ENCODE measurements at regions not wholly inside any gene's neighbourhood (a gene's known extent, or its start where the extent isn't known, plus 50 kb on each side); places are given as distances from the start of the nearest gene placed in this dataset.

GRCh38 chr2:111623380-111623779, 260.6 kb downstream of the ANAPC1 start:
- H3K9me3 ChIP-seq (ENCODE audit: control insufficient read depth in 1 of 2, insufficient read depth in 1 of 2, low read depth in 1 of 2, low read length in 2 of 2) = 0 out of 4 replicates have a peak, but pooled peaks cover 0 to 4% of the 10 kb centered on the region in 2 experiments
- no peaks in the 10 kb centered on the region for H3K9me2 ChIP-seq (ENCODE audit: insufficient read depth)
- TF ChIP-seq EZH2 (IDR thresholded peaks at IDR 0.05) (no peak), ZNF274 (IDR thresholded peaks at IDR 0.05; ENCODE audit: low read depth, low read length) (no peak), EGR1 (IDR thresholded peaks at IDR 0.05; ENCODE audit: low read depth) (no peak), MAX (IDR thresholded peaks at IDR 0.05) (no peak), POLR2AphosphoS5 (IDR thresholded peaks at IDR 0.05; ENCODE audit: low read depth, low read length) (no peak), ZFX (IDR thresholded peaks at IDR 0.05) (no peak), SIN3A (IDR thresholded peaks at IDR 0.05; ENCODE audit: low read depth) (no peak), CEBPB (IDR thresholded peaks at IDR 0.05; ENCODE audit: low read depth) (no peak), EZH2phosphoT487 (IDR thresholded peaks at IDR 0.05; ENCODE audit: borderline replicate concordance) (no peak), SRF (IDR thresholded peaks at IDR 0.05; ENCODE audit: low read depth) (no peak), ELF1 (IDR thresholded peaks at IDR 0.05; ENCODE audit: borderline replicate concordance, low read depth) (no peak), ZBTB33 (IDR thresholded peaks at IDR 0.05; ENCODE audit: extremely low read depth, insufficient replicate concordance, low read length) (no peak), REST (IDR thresholded peaks at IDR 0.05; ENCODE audit: low read depth) (no peak), POLR2A (IDR thresholded peaks at IDR 0.05; ENCODE audit: borderline replicate concordance, extremely low read depth, insufficient read depth, insufficient read length) (no peak), JUND (IDR thresholded peaks at IDR 0.05) (no peak), ATF3 (IDR thresholded peaks at IDR 0.05) (no peak)
- no peaks in the 10 kb centered on the region for H3K79me2 ChIP-seq (ENCODE audit: insufficient read depth, low read length)
- no TSS peak for BruUV-seq (replicated peaks)
- no peak overlapping the region for H3K27ac ChIP-seq (ENCODE audit: low read depth, low read length)
- H4K20me1 ChIP-seq (ENCODE audit: insufficient read depth) = no peaks in the 10 kb centered on the region
- ChIA-PET POLR2A (no interaction called here), RAD21 (ENCODE audit: low non-redundant PET in 1 of 2, low total read pairs in 2 of 2, uncharacterized antibody in 2 of 2, unreplicated experiment in 2 of 2) (no interaction called here), CTCF (no interaction called here)
- H3K36me3 ChIP-seq (ENCODE audit: control insufficient read depth in 1 of 2, insufficient read depth in 2 of 2, low read length in 2 of 2) = no peaks in the 10 kb centered on the region
- H3K27me3 ChIP-seq (ENCODE audit: insufficient read depth, low read length) = no peaks in the 10 kb centered on the region
- peaks cover 0 to 2% of the 10 kb centered on the region in 2 experiments; a peak in 2 of 4 replicates for H3K4me1 ChIP-seq (ENCODE audit: control insufficient read depth in 1 of 2, insufficient read depth in 2 of 2, low read length in 2 of 2)
- no peak overlapping the region for H3K4me3 ChIP-seq (replicated peaks in 1 of 2; ENCODE audit: low read depth in 1 of 2, low read length in 2 of 2)
- H2AFZ ChIP-seq (ENCODE audit: low read depth, low read length, poor library complexity, severe bottlenecking) = no peak overlapping the region
- DNase-seq (ENCODE audit: low read depth, low spot score) (no peak), ATAC-seq (no peak)
- intact Hi-C loops (cut with micrococcal nuclease) = no loop called here
- no peak overlapping the region for H3K9ac ChIP-seq (ENCODE audit: low read length)
- H3K4me2 ChIP-seq (ENCODE audit: low read length) = no peak overlapping the region

All from HCT116 (cell line).